GM18867 (cell line): ENCODE measurements at regions not wholly inside any gene's neighbourhood (a gene's known extent, or its start where the extent isn't known, plus 50 kb on each side); places are given as distances from the start of the nearest gene placed in this dataset.

Source experiments
- ATAC-seq: cut with Tn5 transposase; IDR thresholded peaks from one replicate; pipeline ENCODE4 v1.9.1; 2021; ENCODE audit warnings: mild to moderate bottlenecking, moderate library complexity; ENCODE audit not compliant: unreplicated experiment

DNA sequence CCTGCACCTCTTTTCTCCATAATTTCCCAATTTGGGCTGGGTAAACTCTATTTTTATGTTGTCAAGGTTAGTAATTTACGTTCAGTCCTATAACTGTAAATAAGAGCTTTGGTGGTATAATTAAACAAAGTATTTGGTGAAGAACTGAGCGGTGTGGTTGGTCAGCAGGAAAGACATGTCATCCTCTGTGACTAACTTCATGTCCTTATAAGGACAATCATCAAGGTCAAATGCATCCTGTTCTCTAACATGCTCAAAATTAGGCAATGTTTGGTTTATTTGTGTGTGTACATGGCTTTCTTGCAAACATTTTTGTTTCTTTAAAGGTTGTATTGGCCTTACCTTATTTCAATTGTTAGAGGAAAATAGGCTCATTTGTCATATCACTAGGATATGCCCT is 121.5 kb upstream of the NABP1 start:
- no peak for ATAC-seq

DNA sequence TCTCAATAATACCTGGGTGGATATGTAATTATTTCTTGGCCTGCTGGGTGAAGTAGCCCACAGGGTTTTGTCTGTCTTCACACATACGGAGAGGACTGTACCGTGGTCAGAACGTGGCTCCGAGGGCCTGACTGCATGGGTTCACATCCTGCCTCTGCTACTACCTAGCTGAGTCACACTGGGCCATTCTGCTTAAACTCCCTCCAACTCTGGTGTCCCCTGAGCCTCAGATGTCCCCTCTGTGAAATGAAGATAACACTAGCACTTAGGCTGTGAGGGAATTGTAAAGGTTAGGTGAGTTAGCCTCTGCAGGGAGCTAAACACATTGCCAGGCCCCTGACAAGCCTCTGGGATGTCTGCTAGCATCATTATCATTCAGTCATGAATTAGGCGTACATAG is 120.1 kb upstream of the NABP1 start:
- ATAC-seq: no peak

DNA sequence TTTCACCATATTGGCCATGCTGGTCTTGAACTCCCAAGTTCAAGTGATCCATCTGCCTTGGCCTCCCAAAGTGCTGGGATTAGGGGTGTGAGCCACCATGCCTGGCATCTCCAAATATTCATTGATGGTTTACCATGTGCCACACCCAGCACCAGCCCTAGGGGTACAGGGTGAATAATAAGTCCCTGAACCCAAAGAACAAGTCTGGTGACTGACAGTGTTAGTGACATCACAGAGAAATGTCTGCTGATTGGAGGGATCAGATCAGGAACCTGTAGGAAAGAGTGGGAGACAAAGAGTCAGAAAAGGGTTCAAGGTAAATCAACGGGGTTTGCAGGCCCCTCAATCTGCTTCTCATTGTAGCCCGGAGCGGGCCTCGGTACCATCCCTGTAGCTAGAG is 118.4 kb upstream of the NABP1 start:
- no peak for ATAC-seq

DNA sequence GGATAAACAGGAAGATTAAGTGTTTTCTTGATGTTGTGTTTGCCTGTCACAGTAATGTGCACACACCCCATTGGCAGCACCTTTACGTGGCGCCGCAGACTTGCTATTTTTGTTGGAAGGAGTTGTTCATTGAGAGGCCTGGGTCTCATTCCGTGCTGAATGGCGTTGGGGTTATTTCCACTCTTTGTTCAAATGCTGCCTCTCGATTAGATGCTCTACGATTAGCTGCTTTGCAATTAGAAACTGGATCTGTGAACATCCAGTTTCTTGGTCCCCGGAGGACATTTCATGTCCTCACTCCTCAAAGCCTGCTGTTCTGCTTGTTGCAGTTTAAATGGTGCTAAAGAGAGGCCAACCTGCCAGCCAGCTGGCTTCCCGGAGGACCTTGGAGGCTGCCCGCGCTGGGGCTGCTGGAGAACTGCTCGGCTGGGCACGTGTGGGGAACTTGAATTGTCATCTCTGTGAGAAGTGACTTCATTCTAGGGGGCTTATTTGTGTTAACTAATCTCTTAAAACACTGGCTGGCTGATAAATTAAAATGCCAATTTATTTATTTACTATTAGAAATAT is 117.4 kb upstream of the NABP1 start:
- ATAC-seq: no peak

DNA sequence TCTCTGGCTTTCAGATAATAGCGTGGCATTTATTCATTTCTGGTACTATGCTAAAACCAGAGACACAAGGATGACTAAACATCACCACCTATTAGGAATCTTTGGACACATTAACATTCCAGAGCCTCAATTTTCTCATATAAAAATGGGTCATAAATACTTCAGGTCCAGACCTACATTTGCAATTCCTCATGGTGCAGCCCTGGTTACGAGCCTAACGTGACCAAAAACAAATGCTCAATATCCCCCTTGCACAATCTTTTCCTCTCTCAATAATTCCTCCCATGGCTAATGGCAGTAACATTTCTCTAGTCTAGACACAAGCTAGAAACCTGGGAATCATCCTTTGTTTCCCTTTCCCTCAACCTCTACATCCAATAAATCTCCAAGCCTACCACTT is 112.8 kb upstream of the NABP1 start:
- ATAC-seq: no peak

DNA sequence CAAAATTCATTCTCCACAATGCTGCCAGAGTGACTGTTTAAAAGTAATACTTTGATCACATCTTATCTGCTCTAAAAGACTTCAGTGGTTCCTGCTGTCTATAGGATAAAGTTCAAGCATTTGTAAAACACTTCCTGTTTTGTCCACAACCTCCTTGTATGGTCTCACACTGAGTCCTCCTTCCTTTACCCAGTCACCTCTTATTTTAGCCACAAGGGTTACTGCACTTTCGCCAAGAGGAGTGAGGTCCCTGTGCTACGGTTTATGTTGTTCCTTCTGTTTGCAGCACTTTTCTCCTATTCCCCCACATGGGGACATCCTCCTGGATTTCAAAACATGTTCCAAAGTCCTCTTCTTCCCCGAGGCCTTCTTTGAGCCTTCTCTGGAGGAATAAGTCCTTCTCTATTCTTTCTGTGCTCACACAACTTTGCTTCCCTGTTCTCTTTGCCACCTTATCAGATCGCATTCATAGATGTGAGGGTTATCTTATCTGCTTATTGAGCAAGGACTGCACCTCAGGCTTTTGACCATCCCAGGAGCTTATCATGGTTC is 112.2 kb upstream of the NABP1 start:
- ATAC-seq: peak; percentile 82

DNA sequence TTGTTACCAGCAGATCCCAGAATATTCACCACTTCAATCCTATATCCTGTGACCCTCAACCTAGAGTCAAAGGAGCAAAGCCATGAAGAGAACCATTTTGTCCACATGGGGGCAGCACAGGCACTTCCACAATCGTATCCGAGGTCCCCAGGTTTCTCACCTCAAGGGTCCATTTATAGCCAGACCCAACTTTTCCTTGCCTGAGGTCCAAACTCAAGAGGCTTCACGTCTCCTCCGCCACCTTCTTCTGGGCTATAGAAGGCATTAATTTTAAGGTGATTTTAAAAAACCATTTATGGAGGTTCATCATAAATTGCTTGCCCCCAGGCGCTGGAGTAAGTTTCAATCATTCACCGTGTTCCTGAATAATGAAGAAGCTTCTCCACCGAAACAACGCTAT is 111.6 kb upstream of the NABP1 start:
- ATAC-seq: peak; percentile 64

DNA sequence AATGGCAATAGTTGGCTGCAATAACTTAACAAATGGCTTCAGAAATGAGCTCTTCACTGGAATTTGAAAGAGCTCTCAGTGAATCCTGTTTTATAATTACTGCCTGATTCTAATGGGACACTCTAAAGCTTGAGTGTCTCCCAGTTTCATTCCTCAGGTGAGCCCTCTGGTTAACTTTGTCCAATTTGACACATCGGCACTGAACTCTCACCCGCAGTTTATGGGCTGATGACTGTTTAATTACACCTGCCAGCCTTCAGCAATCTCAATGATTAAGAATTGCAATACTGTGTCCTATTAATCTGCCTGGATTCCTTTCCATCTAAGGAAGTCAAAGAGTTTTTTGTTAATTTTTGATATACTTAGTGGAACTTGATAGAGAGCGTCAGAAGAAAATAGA is 110.7 kb upstream of the NABP1 start:
- no peak for ATAC-seq

DNA sequence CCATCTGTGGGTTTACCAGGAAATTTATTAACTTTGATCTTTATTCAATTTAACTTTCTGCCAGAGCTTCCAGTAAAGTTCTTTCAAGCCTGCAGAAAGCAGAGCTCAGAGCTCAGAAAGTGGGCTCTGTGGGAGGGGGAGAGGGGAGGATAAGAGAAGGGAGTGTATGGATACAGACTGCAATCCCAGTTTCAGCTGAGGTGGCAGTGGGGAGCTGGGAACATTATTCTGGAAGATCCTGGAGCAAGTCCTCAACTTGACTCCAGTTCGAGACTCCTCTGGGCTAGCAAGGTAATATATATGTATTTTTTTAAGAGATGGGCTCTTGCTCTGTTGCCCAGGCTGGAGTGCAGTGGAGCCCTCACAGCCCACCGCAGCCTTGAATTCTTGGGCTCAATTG is 108.9 kb upstream of the NABP1 start:
- no peak for ATAC-seq

DNA sequence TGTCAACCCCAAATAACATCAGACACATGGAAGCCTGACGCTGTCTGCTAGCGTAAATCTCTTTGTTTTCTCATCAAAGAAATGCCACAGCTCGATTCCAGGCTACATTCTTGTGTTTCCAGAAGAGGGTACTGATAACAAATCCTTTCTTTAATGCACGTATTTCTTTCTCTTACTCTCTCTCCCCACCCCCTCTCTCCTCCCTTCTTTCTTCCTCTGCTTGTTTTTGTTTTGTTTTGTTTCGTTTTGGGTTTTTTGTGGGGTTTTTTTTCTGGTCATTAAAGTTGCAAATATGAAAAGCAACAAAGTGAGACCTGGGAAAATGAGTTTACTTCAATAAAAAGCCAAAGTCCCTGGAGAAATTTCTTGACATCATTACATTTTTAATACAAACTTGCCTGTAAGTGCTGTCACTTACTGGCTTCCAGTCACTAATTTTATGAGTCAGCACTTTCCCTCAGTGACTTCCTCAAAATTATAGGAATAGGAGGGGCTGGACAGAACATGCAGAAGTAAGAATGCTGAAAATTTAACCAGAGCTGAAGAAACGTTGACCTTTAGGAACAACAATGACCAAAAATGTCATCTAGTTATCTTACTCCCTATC is 106.7 kb upstream of the NABP1 start:
- ATAC-seq: peak; percentile 59

DNA sequence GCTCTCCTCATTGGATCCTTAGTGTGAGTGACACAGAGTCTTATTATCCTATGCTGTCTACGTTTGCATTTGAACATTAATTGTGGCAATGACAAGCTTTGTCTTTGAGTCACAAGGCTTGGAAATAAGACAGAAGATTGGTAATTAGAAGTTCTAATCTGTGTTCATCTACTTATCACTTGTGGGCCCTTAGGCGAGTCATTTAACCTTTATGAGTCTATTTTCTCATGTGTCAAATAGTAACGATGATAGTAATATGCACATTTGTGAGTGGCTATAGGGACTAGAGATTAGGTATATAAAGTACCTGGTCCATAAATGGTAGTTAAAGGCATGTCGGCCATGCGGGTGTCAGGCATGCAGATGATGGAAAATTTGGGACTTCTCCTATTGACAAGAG is 105.6 kb upstream of the NABP1 start:
- no peak for ATAC-seq

DNA sequence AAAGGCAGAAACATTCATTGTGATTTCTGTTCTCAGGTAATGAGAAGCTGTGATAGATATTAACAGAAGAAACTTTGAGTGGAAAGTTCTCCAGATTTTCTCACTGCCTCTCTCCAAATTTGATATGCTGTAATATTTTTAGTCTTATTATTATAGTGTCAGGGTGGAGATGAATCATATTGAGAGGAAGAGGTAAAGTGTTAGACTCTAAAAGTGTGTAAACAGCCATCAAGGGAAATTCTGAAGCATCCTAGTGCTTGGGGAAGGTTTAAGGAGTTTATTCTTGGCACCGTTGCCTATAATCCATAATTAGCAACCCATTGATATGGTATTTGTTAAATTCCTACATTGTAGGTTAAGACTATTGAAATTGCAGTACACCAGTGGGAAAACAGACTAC is 104.7 kb upstream of the NABP1 start:
- no peak for ATAC-seq

DNA sequence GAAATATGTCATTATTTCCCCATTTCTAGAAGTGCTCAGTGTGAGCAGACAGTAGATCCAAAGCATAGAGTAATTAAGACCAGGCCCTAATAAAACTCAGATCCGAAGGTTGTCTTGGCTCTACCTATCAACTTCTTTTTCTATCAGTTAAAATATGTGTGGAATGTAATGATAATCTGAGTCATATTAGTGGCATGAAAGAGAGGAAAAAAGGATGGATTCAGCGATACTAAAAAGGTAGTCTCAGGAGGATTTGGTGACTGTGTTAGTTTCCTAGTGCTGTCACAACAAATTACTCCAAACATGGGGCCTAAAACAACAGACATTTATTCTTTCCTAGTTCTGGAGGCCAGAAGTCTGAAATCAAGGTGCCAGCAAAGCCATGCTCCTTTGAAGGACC is 103.7 kb upstream of the NABP1 start:
- ATAC-seq: no peak

DNA sequence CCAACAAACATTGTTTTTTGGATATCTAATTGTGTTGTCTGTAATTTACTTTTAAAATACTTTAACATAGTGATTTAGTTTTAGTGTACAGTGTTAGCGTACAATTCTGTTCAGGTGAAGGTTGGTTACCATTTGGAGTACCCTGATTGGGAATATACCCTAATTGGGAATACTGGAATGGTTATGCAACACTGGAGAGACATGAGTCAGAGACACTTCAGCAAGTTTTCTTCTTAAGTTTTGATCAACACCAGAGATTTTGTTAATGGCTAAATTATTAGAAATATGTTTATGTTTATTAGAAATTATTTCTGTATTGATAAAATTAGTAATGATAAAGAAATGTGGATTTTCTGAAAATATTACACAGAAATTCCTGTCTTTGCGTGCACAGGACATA is 100.3 kb upstream of the NABP1 start:
- ATAC-seq: no peak

DNA sequence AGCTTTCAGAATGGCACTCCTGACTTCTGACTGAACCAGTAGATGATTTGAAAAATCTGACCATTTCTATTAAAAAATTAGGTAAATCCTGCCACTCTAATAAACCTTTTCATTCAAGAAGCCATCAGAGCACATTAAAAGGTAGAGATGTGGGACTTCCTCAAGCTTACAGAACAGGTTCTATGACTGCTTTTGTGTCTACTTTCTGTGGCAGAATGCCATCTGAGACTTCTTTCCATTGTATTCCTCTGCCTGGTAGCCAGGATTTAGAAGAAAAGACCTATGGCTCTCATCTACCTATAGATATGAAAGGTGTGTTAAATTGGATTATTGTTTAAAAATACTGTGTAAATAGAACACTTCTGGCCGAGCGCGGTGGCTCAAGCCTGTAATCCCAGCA is 99.9 kb upstream of the NABP1 start:
- no peak for ATAC-seq

DNA sequence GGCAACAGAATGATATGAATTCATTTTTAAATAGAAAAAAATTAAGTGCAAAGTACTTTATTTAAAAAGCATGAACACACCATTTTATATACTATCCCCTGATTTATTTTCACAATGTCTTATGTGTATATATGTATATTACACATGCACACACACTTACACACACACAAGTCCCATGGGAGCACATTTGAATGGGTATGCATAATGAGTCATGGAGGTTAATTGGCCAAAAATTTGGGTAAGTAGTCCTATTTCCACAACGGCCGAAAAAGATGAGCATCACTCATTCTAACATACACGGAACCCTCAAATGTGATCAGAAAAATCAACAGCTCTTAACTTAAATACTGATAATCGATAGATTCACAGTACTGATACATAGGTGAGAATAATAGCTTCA is 97.4 kb upstream of the NABP1 start:
- no peak for ATAC-seq

DNA sequence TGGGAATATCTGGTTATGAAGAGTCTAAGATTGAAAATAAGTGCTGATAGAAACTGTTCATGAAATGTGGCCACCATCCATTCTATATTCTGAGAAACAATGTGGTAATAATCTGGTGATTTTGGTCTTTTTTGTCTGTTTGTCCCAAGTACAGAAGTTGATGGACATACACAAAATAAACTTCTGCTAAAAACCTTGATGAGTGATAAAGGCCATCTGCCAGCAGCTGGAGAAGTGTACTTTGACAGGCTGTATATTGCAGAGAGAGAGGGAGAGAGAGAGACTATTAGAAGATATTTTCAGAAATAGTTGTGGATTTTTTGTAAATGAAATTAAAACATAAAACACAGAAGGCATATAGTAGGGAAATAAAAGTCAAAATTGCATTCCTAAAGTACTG is 96.9 kb upstream of the NABP1 start:
- ATAC-seq: no peak

DNA sequence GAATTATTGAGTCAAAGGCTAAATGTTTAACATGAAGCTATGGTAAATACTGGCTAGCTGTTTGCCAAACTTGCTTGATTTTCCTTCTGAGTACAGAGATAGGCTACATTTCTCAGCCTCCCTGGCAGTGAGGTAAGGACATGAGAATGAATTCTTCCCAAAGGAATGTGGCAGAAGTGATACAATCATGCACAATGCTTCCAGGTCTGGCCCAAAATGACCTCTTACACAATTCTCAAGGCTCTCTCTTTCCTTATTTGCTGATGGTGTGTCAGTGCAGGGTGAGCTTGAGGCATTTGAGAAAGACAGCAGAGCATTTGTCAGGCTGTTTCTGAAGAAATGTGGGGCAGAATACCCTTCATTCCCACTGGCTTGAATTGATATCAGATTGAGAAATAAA is 95.6 kb upstream of the NABP1 start:
- ATAC-seq: no peak

DNA sequence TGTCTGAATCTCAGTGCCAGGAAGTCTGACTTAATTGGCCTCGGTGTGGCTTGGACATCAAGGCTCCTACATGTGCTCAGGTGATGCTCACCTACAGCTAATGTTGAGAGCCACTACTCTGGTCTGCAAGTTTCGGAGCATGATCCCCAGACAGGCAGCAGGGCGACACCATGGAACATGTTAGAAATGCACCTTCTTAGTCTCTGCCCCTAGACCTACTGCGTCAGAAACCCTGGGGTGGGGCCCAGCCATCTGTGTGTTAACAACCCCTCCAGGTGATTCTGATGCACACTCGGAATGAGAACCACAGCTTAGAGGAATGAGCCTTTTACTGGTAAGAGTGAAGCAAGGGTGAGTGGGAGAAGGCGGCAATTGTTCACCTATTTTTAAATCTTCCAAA is 86.9 kb upstream of the NABP1 start:
- ATAC-seq: no peak

DNA sequence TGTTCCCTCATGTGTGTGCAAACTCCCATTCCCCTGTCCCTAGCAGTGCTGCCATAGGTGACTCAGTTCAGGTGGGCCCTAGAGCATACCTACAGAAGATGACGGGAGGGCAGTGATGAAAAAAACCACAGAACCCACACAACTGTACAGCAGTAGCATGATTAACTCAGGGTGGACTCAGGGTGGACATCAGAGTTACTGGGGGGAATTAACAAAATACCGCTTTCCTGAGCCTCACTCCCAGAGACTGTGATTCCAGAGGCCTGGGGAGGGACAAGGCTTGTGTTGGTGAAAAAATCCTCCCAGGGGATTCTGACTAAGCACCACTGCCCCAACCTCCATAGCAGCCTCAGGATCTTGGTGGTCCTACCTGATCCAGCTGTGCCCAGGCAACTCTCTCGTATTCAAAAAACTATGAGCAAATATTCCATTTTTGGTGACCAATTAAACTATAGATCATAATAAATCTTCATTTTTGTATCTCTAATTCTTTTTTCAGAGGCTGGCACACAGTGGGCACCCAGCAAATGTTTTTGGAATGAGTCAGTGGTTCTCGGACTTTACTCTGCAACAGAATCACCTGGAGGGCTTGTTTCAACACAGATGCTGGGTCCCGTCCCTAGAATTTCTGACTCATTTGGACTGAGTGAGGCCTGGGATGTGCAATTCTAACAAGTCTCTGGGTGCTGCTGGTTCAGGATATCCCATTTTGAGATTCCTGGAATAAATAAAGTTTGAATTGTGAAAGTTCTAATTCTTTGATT is 84.1 kb upstream of the NABP1 start:
- ATAC-seq: no peak

DNA sequence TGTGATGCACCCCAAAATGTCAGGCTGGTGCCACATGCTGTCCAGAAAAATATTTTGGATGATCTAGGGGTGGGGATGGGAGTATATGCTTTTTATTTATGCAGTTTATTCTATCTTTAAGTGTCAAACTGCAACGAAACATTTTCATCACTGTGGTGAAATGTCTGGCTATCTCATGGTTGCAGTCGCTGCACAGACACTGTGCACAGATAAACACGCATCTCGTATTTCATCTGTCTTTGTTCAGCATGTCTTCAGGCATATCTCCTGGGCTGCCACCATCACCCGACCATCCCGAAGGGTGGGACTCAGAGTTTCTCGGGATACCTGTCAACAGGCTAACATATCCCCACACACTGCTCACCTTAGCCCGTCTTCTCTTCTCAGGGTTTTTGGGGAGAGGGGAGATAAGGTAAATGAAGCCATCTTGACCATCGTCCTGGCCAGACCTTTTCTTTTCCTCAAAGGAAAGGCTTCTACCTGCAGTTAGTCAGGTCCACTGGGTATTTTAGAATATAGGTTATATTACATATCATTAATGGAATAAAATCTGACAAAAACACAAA is 80.7 kb upstream of the NABP1 start:
- ATAC-seq: no peak

DNA sequence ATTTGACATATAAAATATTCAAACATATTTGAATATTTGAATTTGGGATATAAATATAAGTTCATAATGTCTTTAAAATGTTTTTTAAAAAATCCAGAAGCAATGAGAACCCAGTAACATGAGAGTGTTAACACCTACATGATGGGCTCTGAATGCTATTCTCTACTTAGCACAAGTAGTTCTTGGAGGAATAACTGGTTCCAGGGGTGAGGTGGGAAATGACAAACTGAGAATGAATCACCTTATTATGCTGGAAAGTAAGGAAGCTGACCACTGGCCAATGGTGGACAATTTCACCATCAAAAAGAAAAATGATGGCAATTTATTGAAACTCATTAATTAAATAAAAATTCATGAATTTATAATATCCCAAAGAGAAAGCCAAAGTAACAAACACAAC is 79.6 kb upstream of the NABP1 start:
- no peak for ATAC-seq
